ENCODE measurements at regions not wholly inside any gene's neighbourhood (a gene's known extent, or its start where the extent isn't known, plus 50 kb on each side); places are given as distances from the start of the nearest gene placed in this dataset.

DNA sequence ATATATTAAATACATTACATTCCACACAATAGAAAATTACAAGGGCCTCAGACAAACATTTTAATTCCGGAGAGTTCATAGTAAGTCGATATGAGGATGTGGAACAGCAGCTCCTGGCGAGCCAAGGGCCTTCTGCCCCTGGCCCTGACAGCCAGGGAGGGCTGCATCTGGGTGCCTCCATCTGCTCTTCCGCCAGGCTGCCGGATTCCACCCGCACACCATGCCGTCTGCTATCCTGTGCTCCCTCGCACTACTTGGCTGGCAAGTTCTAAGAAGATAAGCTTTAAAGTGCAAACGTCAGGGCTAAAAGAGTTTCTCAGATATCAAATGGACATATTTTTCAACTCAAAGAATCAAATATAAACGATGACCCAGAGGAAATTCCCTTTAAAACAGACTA, 656.3 kb upstream of the NOX3 start:
- no peak for TF ChIP-seq ZNF274 (IDR thresholded peaks at IDR 0.05; ENCODE audit: low read depth, low read length)
- H3K4me3 ChIP-seq (ENCODE audit: low read length), result no peak overlapping the region

GRCh38 chr6:156110249-156110648, 654.6 kb upstream of the NOX3 start:
- no peak overlapping the region for H3K4me3 ChIP-seq (ENCODE audit: low read length)
- TF ChIP-seq ZNF274 (IDR thresholded peaks at IDR 0.05; ENCODE audit: low read depth, low read length), result no peak

DNA sequence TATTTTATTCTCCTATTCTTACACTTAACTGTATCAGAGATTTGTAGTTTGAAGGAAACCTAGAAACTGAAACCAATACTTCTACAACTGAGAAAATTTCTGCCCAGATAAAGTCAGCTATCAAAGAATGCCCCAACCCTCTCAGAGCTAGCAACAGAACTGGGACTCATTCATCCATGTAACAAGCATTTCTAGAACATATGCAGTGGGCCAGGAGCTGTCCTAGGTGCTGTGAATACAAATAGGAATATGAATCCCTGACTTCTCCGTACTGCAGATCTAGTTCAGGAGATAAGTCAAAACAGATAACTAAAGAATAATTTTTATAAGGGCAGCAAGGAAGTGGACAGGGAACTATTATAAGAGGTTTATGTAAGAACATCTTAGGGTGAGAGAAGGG, 654.1 kb upstream of the NOX3 start:
- H3K4me3 ChIP-seq (ENCODE audit: low read length), result no peak overlapping the region
- TF ChIP-seq ZNF274 (IDR thresholded peaks at IDR 0.05; ENCODE audit: low read depth, low read length), result no peak

- no peak overlapping the region for H3K4me3 ChIP-seq (ENCODE audit: low read length)
- no peak for TF ChIP-seq ZNF274 (IDR thresholded peaks at IDR 0.05; ENCODE audit: low read depth, low read length)
These were observed 652.0 kb upstream of the NOX3 start for GRCh38 chr6:156107624-156108101.

GRCh38 chr6:156102129-156102528, 646.5 kb upstream of the NOX3 start:
- TF ChIP-seq ZNF274 (IDR thresholded peaks at IDR 0.05; ENCODE audit: low read depth, low read length), result no peak
- H3K4me3 ChIP-seq (ENCODE audit: low read length), result no peak overlapping the region

DNA sequence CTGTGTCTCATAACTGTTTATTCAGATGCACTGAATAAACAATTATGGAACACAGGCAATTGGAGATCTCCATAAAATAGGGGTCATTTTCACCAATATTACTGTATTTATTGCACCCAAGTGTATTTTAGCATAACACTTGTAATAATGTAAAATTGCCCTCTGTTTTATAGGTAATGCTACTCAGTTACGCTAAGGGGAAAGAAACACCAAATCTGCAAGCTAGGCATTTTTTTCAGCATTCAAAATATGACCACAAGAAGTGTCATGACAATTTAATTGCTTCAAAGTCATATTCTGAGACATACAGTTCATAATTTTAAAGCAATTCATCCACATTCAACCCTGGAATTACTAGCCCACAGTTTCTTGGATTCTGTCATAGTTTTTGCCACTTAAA, 643.2 kb upstream of the NOX3 start:
- no peak for TF ChIP-seq ZNF274 (IDR thresholded peaks at IDR 0.05; ENCODE audit: low read depth, low read length)
- no peak overlapping the region for H3K4me3 ChIP-seq (ENCODE audit: low read length)

GRCh38 chr6:156087487-156087886, 631.8 kb upstream of the NOX3 start:
- H3K4me3 ChIP-seq (ENCODE audit: low read length), result no peak overlapping the region
- no peak for TF ChIP-seq ZNF274 (IDR thresholded peaks at IDR 0.05; ENCODE audit: low read depth, low read length)

GRCh38 chr6:156082012-156082411, 626.4 kb upstream of the NOX3 start:
- TF ChIP-seq ZNF274 (IDR thresholded peaks at IDR 0.05; ENCODE audit: low read depth, low read length), result no peak
- no peak overlapping the region for H3K4me3 ChIP-seq (ENCODE audit: low read length)

GRCh38 chr6:156080371-156080770, 624.7 kb upstream of the NOX3 start:
- TF ChIP-seq ZNF274 (IDR thresholded peaks at IDR 0.05; ENCODE audit: low read depth, low read length), result no peak
- no peak overlapping the region for H3K4me3 ChIP-seq (ENCODE audit: low read length)

DNA sequence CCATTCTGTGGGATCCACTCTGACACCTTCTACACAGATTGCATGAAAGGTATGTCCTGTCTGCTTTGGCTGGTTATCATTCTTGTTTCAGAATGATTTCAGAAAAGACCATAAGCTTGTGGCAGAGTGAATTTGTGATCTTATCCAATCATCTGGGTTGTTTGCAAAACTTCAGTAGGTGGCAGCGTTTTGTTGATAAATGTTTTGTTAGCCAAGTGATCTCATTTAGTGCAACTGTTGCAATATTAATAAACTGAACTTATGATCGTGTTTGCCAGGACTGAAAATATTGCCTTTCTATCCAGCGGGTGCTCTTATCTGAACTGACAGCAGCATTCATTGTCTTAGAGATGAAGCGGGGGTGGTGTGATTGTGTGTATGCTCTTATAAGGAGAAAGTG, 613.2 kb upstream of the NOX3 start:
- no peak for TF ChIP-seq ZNF274 (IDR thresholded peaks at IDR 0.05; ENCODE audit: low read depth, low read length)
- H3K4me3 ChIP-seq (ENCODE audit: low read length), result no peak overlapping the region

DNA sequence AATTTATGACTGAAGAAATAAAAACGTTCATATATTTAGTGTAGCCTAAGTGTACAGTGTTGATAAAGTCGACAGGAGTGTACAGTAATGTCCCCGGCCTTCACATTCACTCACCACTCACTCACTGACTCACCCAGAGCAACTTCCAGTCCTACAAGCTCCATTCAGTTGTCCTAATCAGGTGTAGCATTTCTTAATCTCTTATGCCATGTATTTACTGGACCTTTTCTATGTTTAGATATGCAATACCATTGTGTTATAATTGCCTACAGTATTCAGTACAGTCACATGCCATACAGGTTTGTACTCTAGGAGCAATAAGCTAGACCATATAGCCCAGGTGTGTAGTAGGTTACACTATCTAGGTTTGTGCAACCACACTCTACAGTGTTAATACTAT, 610.2 kb upstream of the NOX3 start:
- TF ChIP-seq ZNF274 (IDR thresholded peaks at IDR 0.05; ENCODE audit: low read depth, low read length), result no peak
- H3K4me3 ChIP-seq (ENCODE audit: low read length), result no peak overlapping the region

DNA sequence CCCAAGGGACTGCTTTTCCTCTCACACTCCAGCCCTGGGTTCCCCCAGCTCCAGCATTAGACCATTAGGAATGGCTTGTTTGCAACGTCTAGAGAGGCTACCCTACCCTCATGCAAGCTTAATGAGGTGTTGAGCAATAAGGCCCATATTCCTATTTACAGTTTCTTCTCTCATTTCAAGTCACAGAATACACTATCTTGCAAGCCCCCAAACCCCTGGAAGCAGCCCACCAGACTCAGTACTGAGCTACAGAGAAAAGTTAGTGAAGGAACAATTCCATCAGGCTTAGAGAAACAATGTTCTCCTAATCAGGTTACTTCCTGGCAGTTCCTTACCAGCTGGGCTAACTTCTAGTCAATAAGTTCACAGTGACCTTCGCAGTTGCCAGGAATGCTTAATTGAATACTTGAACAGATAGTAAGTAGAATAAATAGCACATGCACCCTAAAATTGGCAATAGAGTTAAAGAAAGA, 606.5 kb upstream of the NOX3 start:
- no peak for TF ChIP-seq ZNF274 (IDR thresholded peaks at IDR 0.05; ENCODE audit: low read depth, low read length)
- no peak overlapping the region for H3K4me3 ChIP-seq (ENCODE audit: low read length)

GRCh38 chr6:156061465-156061864, 605.8 kb upstream of the NOX3 start:
- H3K4me3 ChIP-seq (ENCODE audit: low read length), result no peak overlapping the region
- no peak for TF ChIP-seq ZNF274 (IDR thresholded peaks at IDR 0.05; ENCODE audit: low read depth, low read length)

DNA sequence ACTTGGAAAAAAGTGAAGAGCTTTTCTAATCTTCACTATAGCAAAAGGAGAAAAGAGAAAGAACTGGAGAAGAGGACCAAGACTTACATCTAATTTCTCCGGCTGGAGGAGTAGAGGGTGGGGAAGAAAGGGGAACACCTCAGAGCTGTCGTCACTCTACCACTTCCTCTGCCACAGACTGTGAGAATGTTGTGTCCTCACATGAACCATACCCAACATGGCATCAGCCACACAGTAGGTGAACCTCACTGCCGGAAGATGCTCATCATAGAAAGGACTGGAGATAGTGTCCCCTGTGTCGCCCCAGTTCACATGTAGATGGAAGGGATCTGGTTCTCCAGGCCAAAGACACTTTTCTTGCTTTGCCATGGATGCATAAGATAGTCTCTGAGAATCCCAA, 604.4 kb upstream of the NOX3 start:
- H3K4me3 ChIP-seq (ENCODE audit: low read length), result no peak overlapping the region
- TF ChIP-seq ZNF274 (IDR thresholded peaks at IDR 0.05; ENCODE audit: low read depth, low read length), result no peak

GRCh38 chr6:156058356-156058755, 602.7 kb upstream of the NOX3 start:
- H3K4me3 ChIP-seq (ENCODE audit: low read length), result no peak overlapping the region
- TF ChIP-seq ZNF274 (IDR thresholded peaks at IDR 0.05; ENCODE audit: low read depth, low read length), result no peak

DNA sequence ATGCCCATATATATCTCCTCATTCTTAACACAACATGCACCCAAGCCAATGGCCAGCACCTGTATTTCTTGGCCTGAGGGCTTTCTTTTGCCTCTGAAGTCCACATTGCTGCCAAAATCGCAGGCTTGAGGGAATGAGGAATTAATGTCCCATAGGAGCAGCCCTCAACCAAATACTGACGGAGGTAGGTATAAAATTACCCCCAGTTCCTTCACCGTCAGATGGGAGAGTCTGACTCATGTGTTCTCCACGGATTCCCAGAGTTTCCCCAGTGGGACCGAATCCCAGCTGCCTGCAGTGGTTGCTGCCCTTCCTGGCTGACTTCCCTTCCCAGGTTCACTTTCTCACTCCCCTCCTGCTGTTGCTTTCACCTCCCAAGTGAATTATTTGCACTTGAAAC, 602.2 kb upstream of the NOX3 start:
- H3K4me3 ChIP-seq (ENCODE audit: low read length), result no peak overlapping the region
- no peak for TF ChIP-seq ZNF274 (IDR thresholded peaks at IDR 0.05; ENCODE audit: low read depth, low read length)
